Hematopoietic multipotent progenitor cell treated with erythropoietin and hydrocortisone succinate and interleukin-3 and kit ligand, for 15 days (in vitro differentiated cells): ENCODE measurements at regions not wholly inside any gene's neighbourhood (a gene's known extent, or its start where the extent isn't known, plus 50 kb on each side); places are given as distances from the start of the nearest gene placed in this dataset.
"Not testable (repeated sequence)": the region's sequence is repeated elsewhere in the genome, so short reads cannot be mapped to it uniquely, and the experiment has no call there.

Experiments
- DNase-seq: peaks from one replicate; pipeline ENCODE4 v3.0.0-alpha.2; 2015; ENCODE audit warnings: low spot score

- no peak for DNase-seq
Observed at GRCh38 chr21:19522381-19522780, 1118.8 kb upstream of the TMPRSS15 start.

GRCh38 chr21:19523061-19523460 is 1119.5 kb upstream of the TMPRSS15 start:
- no peak for DNase-seq

- DNase-seq: no peak
Observed at GRCh38 chr21:19523746-19524145, 1120.2 kb upstream of the TMPRSS15 start.

- no peak for DNase-seq
Observed at GRCh38 chr21:19529031-19529430, 1125.4 kb upstream of the TMPRSS15 start.

- no peak for DNase-seq
Observed at GRCh38 chr21:19535356-19535755, 1131.8 kb upstream of the TMPRSS15 start.

- DNase-seq: no peak
Observed at GRCh38 chr21:19537116-19537515, 1133.5 kb upstream of the TMPRSS15 start.

- no peak for DNase-seq
Observed at GRCh38 chr21:19540287-19540686, 1136.7 kb upstream of the TMPRSS15 start.

GRCh38 chr21:19541602-19542001 is 1138.0 kb upstream of the TMPRSS15 start:
- no peak for DNase-seq

GRCh38 chr21:19544493-19544892 is 1140.9 kb upstream of the TMPRSS15 start:
- not testable (repeated sequence) for DNase-seq

GRCh38 chr21:19547951-19548840 is 1144.6 kb upstream of the TMPRSS15 start:
- DNase-seq: no peak

- no peak for DNase-seq
Observed at GRCh38 chr21:19553919-19554615, 1150.5 kb upstream of the TMPRSS15 start.

GRCh38 chr21:19557046-19557445 is 1153.5 kb upstream of the TMPRSS15 start:
- DNase-seq: no peak

- no peak for DNase-seq
Observed at GRCh38 chr21:19557488-19557887, 1153.9 kb upstream of the TMPRSS15 start.

GRCh38 chr21:19565587-19565986 is 1162.0 kb upstream of the TMPRSS15 start:
- no peak for DNase-seq

GRCh38 chr21:19566975-19567374 is 1163.4 kb upstream of the TMPRSS15 start:
- DNase-seq: no peak

- no peak for DNase-seq
Observed at GRCh38 chr21:19577381-19577780, 1173.8 kb upstream of the TMPRSS15 start.

- DNase-seq: no peak
Observed at GRCh38 chr21:19590044-19590443, 1186.5 kb upstream of the TMPRSS15 start.

GRCh38 chr21:19603011-19603593 is 1199.5 kb upstream of the TMPRSS15 start:
- no peak for DNase-seq

- no peak for DNase-seq
Observed at GRCh38 chr21:19608101-19608621, 1204.6 kb upstream of the TMPRSS15 start.

- DNase-seq: no peak
Observed at GRCh38 chr21:19609611-19610010, 1206.0 kb upstream of the TMPRSS15 start.

GRCh38 chr21:19621837-19622496 is 1218.4 kb upstream of the TMPRSS15 start:
- DNase-seq: no peak

- no peak for DNase-seq
Observed at GRCh38 chr21:19640964-19641363, 1237.4 kb upstream of the TMPRSS15 start.
